Smooth muscle cell (in vitro differentiated cells): ENCODE measurements at regions not wholly inside any gene's neighbourhood (a gene's known extent, or its start where the extent isn't known, plus 50 kb on each side); places are given as distances from the start of the nearest gene placed in this dataset.
"Not testable (repeated sequence)": the region's sequence is repeated elsewhere in the genome, so short reads cannot be mapped to it uniquely, and the experiment has no call there.

Experiments used
- DNase-seq: peaks from one replicate; lab custom pipeline; 2025; ENCODE audit not compliant: unreplicated experiment; lab: John Stamatoyannopoulos, UW
- H2AFZ ChIP-seq: fragments of 200-600 bp; sonication (generic); 2 replicates; pipeline ENCODE4 v1.6.0; 2016; ENCODE audit warnings: antibody characterized with exemption, low read depth, mild to moderate bottlenecking
- H3F3A ChIP-seq: fragments of 200-600 bp; sonication (generic); 2 replicates; pipeline ENCODE4 v1.6.0; 2017; ENCODE audit warnings: antibody characterized with exemption, low read depth
- H3K27ac ChIP-seq: fragments of 200-600 bp; sonication (generic); 2 replicates; pipeline ENCODE4 v1.5.1; 2016; ENCODE audit warnings: low read depth, mild to moderate bottlenecking
- H3K27me3 ChIP-seq: fragments of 200-600 bp; sonication (generic); 2 replicates; pipeline ENCODE4 v1.6.1; 2016; ENCODE audit warnings: low read depth, mild to moderate bottlenecking
- H3K36me3 ChIP-seq: fragments of 200-600 bp; sonication (generic); 2 replicates; pipeline ENCODE4 v1.5.1; 2016; ENCODE audit warnings: low read depth
- H3K4me1 ChIP-seq: fragments of 200-600 bp; sonication (generic); 2 replicates; pipeline ENCODE4 v1.5.1; 2016; ENCODE audit warnings: low read depth
- H3K4me2 ChIP-seq: fragments of 200-600 bp; sonication (generic); 2 replicates; pipeline ENCODE4 v1.6.0; 2016; ENCODE audit warnings: mild to moderate bottlenecking
- H3K4me3 ChIP-seq: fragments of 200-600 bp; sonication (generic); 2 replicates; pipeline ENCODE4 v1.5.1; 2016; ENCODE audit warnings: mild to moderate bottlenecking
- H3K79me2 ChIP-seq: fragments of 200-600 bp; sonication (generic); 2 replicates; pipeline ENCODE4 v1.6.0; 2016; ENCODE audit warnings: low read depth, mild to moderate bottlenecking
- H3K9ac ChIP-seq: fragments of 200-600 bp; sonication (generic); 2 replicates; pipeline ENCODE4 v1.6.0; 2016; ENCODE audit warnings: low read depth
- H3K9me3 ChIP-seq: fragments of 200-600 bp; sonication (generic); replicated peaks from 2 replicates; pipeline ENCODE4 v1.5.1; 2016; ENCODE audit warnings: low read depth
- H4K20me1 ChIP-seq: fragments of 200-600 bp; sonication (generic); 2 replicates; pipeline ENCODE4 v1.6.0; 2016; ENCODE audit warnings: low read depth
- WGBS: methylation state at CpG from one replicate; pipeline ENCODE4 v1.1.7; 2016; ENCODE audit warnings: low lambda C conversion rate; 5-methylcytosine and 5-hydroxymethylcytosine counted together
- TF ChIP-seq, protein P1 (sequence below): fragments of 200-600 bp; sonication (generic); IDR thresholded peaks from 2 replicates; pipeline ENCODE4 v1.5.1; 2017; ENCODE audit warnings: borderline replicate concordance, mild to moderate bottlenecking, antibody characterized with exemption; ENCODE audit not compliant: insufficient read depth, poor library complexity, severe bottlenecking

DNA sequence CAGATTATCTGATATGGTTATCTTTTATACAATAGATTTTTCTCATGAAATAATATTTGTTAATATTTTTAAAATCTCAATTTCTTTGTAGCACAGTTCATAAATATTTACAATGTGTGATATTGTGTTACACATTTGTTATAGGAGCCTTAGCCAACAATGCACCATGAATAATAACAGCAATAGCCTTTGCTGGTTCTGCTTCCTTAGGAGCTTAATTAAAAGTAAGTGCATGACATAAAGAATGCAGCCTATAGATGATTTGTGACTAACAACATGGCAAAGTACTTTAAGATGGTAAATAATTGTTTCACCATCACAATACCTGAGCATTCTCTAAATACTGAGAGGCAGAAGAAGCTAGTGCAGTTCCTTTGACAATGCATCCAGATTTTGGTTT lies 156.3 kb upstream of the RASSF8 start:
- H3K27me3 ChIP-seq = no peaks in the 10 kb centered on the region
- no peaks in the 10 kb centered on the region for H3K79me2 ChIP-seq
- H3K4me3 ChIP-seq = no peak overlapping the region
- no peak overlapping the region for H3K27ac ChIP-seq
- no peak overlapping the region for H3K9ac ChIP-seq
- H3K4me2 ChIP-seq = no peak overlapping the region
- no peaks in the 10 kb centered on the region for H3K36me3 ChIP-seq
- no peaks in the 10 kb centered on the region for H3K4me1 ChIP-seq
- H3K9me3 ChIP-seq = no peaks in the 10 kb centered on the region
- TF ChIP-seq, protein P1, sequence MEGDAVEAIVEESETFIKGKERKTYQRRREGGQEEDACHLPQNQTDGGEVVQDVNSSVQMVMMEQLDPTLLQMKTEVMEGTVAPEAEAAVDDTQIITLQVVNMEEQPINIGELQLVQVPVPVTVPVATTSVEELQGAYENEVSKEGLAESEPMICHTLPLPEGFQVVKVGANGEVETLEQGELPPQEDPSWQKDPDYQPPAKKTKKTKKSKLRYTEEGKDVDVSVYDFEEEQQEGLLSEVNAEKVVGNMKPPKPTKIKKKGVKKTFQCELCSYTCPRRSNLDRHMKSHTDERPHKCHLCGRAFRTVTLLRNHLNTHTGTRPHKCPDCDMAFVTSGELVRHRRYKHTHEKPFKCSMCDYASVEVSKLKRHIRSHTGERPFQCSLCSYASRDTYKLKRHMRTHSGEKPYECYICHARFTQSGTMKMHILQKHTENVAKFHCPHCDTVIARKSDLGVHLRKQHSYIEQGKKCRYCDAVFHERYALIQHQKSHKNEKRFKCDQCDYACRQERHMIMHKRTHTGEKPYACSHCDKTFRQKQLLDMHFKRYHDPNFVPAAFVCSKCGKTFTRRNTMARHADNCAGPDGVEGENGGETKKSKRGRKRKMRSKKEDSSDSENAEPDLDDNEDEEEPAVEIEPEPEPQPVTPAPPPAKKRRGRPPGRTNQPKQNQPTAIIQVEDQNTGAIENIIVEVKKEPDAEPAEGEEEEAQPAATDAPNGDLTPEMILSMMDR = no peak
- H3F3A ChIP-seq = no peaks in the 10 kb centered on the region
- H2AFZ ChIP-seq = no peak overlapping the region
- H4K20me1 ChIP-seq = no peaks in the 10 kb centered on the region
- DNase-seq = no peak

DNA sequence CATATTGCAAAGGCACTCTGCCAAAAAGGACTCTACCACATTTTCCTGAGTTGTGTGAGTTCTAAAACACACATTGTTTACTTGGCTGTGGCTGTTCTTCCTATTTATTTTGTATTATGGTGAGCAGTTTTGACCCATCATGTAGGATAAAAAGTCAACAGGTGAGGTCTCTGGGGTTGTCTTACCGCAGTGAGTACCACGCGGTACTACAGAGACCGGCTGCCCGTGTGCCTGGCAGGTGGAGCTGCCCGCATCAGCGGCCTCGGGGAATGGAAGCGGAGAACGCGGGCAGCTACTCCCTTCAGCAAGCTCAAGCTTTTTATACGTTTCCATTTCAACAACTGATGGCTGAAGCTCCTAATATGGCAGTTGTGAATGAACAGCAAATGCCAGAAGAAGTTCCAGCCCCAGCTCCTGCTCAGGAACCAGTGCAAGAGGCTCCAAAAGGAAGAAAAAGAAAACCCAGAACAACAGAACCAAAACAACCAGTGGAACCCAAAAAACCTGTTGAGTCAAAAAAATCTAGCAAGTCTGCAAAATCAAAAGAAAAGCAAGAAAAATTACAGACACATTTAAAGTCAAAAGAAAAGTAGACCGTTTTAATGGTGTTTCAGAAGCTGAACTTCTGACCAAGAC lies 155.3 kb upstream of the RASSF8 start:
- H3K27me3 ChIP-seq, H2AFZ ChIP-seq, H3K9me3 ChIP-seq, H3K79me2 ChIP-seq, H3K4me3 ChIP-seq, H3K36me3 ChIP-seq, H3K27ac ChIP-seq, DNase-seq, H4K20me1 ChIP-seq, H3K4me2 ChIP-seq, H3F3A ChIP-seq, H3K4me1 ChIP-seq, H3K9ac ChIP-seq: not testable (repeated sequence)
- 95% methylated on average over 13 of the region's 13 CpGs for WGBS

DNA sequence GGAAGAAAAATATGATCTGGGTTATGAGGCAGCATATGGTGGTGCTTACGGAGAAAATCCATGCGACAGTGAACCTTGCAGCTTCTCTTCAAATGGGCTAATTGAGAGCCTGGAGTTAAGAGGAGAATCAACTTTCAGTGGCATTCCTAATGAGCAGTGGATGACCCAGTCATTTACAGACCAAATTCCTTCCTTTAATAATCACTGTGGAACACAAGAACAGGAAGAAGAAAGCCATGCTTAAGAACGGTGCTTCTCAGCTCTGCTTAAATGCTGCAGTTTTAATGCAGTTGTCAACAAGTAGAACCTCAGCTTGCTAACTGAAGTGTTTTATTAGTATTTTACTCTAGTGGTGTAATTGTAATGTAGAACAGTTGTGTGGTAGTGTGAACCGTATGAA lies 154.2 kb upstream of the RASSF8 start:
- not testable (repeated sequence) for DNase-seq, H3K27ac ChIP-seq, H3K79me2 ChIP-seq, H3K36me3 ChIP-seq, H4K20me1 ChIP-seq, H3K4me3 ChIP-seq, H3F3A ChIP-seq, H3K4me1 ChIP-seq, H3K9me3 ChIP-seq, H3K27me3 ChIP-seq, H3K9ac ChIP-seq
- H2AFZ ChIP-seq = peak overlapping the region; percentile 87
- peak overlapping the region; percentile 17 for H3K4me2 ChIP-seq
- WGBS = 52% methylated on average over 4 of the region's 4 CpGs

DNA sequence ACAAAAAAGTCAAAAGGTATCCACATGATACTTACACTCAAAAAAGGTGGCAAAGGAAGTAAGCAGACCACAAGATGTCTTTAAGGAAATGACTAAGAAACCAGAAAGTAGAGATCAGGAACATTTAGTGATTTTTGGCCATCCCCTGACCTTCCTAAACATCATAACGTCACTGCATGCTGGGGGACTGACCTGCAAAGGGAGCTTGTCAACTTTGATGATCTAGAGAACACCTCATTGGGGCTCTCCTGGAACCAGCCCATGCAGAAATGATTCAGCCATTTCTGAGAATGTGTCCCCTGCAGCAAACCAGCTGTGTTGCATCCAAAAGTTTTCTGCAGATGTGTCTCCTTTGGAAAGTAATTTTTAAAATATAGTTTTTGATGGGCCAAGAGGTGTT lies 152.2 kb upstream of the RASSF8 start:
- no peak overlapping the region for H3K4me3 ChIP-seq
- TF ChIP-seq, protein P1 = no peak
- no peaks in the 10 kb centered on the region for H3K36me3 ChIP-seq
- no peak overlapping the region for H3K4me2 ChIP-seq
- DNase-seq = no peak
- H3K9me3 ChIP-seq = no peaks in the 10 kb centered on the region
- no peaks in the 10 kb centered on the region for H4K20me1 ChIP-seq
- H3K27me3 ChIP-seq = no peaks in the 10 kb centered on the region
- no peak overlapping the region for H2AFZ ChIP-seq
- WGBS = 52% methylated on average over 1 of the region's 1 CpG
- no peaks in the 10 kb centered on the region for H3K4me1 ChIP-seq
- H3F3A ChIP-seq = no peaks in the 10 kb centered on the region
- no peak overlapping the region for H3K9ac ChIP-seq
- H3K27ac ChIP-seq = no peak overlapping the region
- no peaks in the 10 kb centered on the region for H3K79me2 ChIP-seq

DNA sequence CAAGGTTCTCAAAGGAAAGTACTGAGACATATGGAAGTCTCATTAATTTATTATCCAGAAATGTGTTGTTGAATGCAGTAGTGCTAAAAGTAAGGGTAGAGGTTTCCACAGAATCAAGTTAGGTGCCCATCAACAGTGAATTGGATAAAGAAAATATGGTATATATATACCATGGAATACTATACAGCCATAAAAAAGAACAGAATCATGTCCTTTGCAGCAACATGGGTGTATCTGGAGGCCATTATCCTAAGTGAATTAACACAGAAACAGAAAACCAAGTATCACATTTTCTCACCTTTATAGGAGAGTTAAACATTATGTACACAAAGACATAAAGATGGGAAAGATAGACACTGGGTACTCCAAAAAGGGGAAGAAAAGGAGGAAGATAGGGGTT lies 149.9 kb upstream of the RASSF8 start:
- TF ChIP-seq, protein P1 = no peak
- no peak overlapping the region for H3K9ac ChIP-seq

More for the DNA sequence above, 149.9 kb upstream of the RASSF8 start:
- no peaks in the 10 kb centered on the region for H3F3A ChIP-seq
- H3K4me2 ChIP-seq = no peak overlapping the region
- no peak overlapping the region for H3K27ac ChIP-seq
- H3K27me3 ChIP-seq = no peaks in the 10 kb centered on the region
- H2AFZ ChIP-seq = no peak overlapping the region
- no peaks in the 10 kb centered on the region for H3K9me3 ChIP-seq
- no peaks in the 10 kb centered on the region for H3K36me3 ChIP-seq
- no peak for DNase-seq
- no peaks in the 10 kb centered on the region for H3K79me2 ChIP-seq
- H3K4me3 ChIP-seq = no peak overlapping the region
- H4K20me1 ChIP-seq = no peaks in the 10 kb centered on the region
- no peaks in the 10 kb centered on the region for H3K4me1 ChIP-seq
